GM12878 (cell line): ENCODE measurements at regions not wholly inside any gene's neighbourhood (a gene's known extent, or its start where the extent isn't known, plus 50 kb on each side); places are given as distances from the start of the nearest gene placed in this dataset.

ENCODE experiments used
- BHLHE40 ChIP-seq, 2 experiments: fragments of 450-650 bp in 1 of 2; IDR thresholded peaks; 2 replicates each; pipeline ENCODE4 v1.6.1; 2011 to 2017; ENCODE audit warnings: low read depth in 2 of 2, borderline replicate concordance in 1 of 2, improper control_type of control experiment in 1 of 2, low read length in 1 of 2, mild to moderate bottlenecking in 1 of 2
- CHD4 ChIP-seq: fragments of 200-600 bp; sonication (generic); IDR thresholded peaks from 2 replicates; pipeline ENCODE4 v1.6.1; 2016; ENCODE audit warnings: mild to moderate bottlenecking
- EZH2 ChIP-seq: IDR thresholded peaks from 2 replicates; pipeline ENCODE4 v1.6.1; 2012; ENCODE audit warnings: low read depth, mild to moderate bottlenecking, control low read depth, inconsistent platforms, low read length, borderline replicate concordance; ENCODE audit not compliant: control insufficient read depth
- MEF2A ChIP-seq: IDR thresholded peaks from 2 replicates; pipeline ENCODE4 v1.6.1; 2011; ENCODE audit warnings: low read depth, mild to moderate bottlenecking, low read length, moderate library complexity; ENCODE audit not compliant: insufficient read depth
- RAD51 ChIP-seq: fragments of 450-650 bp; IDR thresholded peaks from 2 replicates; pipeline ENCODE4 v1.6.1; 2016; ENCODE audit warnings: moderate library complexity, mild to moderate bottlenecking, inconsistent platforms
- TF ChIP-seq, protein P1 (sequence below), 3 experiments: IDR thresholded peaks in 2 of 3; conservative IDR thresholded peaks in 1 of 3; 2 replicates each; pipeline ENCODE4 v1.5.1; 2011; ENCODE audit warnings: low read depth in 3 of 3, low read length in 3 of 3, mild to moderate bottlenecking in 3 of 3, control low read depth in 2 of 3, moderate library complexity in 2 of 3, inconsistent platforms in 1 of 3, mixed read lengths in 1 of 3; ENCODE audit not compliant: control insufficient read depth in 2 of 3, insufficient read depth in 1 of 3; ENCODE audit errors: extremely low read depth in 1 of 3
- TF ChIP-seq, protein P2 (sequence below): fragments of 450-650 bp; formaldehyde crosslinking; IDR thresholded peaks from 2 replicates; pipeline ENCODE4 v1.4.0; 2020; ENCODE audit warnings: mild to moderate bottlenecking, moderate library complexity
- TF ChIP-seq, protein P3 (sequence below): fragments of 450-650 bp; formaldehyde crosslinking; IDR thresholded peaks from 2 replicates; pipeline ENCODE4 v1.4.0; 2022; ENCODE audit warnings: mild to moderate bottlenecking, moderate library complexity
- TF ChIP-seq, protein P4 (sequence below): IDR thresholded peaks from 2 replicates; pipeline ENCODE4 v1.6.1; 2012; ENCODE audit warnings: mild to moderate bottlenecking, low read depth, low read length

DNA sequence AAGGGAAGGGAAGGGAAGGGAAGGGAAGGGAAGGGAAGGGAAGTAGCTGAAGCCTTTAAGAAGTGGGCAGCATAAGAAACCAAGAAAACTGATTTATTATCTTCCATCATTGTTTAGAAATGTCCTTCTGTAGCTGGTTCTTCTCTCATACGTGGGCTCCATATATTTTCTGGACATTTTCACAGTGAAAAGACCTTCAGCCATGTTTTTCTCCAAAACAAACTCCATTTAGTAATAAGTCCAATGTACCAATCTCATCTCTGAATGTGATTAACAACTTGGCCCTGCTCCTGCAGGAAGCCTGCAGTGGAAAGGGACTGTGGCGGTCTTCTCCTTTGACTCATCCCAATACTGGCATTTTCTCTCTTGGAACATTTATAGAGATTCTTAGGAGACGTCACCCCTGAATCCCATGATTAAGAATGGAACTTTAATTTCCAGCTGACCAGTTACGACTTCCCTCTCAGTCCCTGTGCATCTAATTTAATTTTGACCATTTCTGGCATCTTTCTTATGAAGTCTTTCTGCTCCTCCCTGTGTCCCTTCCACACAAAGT, 96.6 kb upstream of the GUCY1A1 start:
- TF ChIP-seq CHD4 (no peak), EZH2 (no peak), BHLHE40 (IDR thresholded peaks at IDR 0.05; ENCODE audit: borderline replicate concordance in 1 of 2, low read depth in 2 of 2, low read length in 1 of 2) (no peak), MEF2A (no peak), RAD51 (no peak)
- TF ChIP-seq, protein P1, sequence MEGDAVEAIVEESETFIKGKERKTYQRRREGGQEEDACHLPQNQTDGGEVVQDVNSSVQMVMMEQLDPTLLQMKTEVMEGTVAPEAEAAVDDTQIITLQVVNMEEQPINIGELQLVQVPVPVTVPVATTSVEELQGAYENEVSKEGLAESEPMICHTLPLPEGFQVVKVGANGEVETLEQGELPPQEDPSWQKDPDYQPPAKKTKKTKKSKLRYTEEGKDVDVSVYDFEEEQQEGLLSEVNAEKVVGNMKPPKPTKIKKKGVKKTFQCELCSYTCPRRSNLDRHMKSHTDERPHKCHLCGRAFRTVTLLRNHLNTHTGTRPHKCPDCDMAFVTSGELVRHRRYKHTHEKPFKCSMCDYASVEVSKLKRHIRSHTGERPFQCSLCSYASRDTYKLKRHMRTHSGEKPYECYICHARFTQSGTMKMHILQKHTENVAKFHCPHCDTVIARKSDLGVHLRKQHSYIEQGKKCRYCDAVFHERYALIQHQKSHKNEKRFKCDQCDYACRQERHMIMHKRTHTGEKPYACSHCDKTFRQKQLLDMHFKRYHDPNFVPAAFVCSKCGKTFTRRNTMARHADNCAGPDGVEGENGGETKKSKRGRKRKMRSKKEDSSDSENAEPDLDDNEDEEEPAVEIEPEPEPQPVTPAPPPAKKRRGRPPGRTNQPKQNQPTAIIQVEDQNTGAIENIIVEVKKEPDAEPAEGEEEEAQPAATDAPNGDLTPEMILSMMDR (IDR thresholded peaks at IDR 0.05 in 2 of 3, conservative IDR thresholded peaks at IDR 0.05 in 1 of 3; ENCODE audit: control insufficient read depth in 2 of 3, extremely low read depth in 1 of 3, insufficient read depth in 1 of 3, low read depth in 3 of 3, low read length in 3 of 3), result no peak
- TF ChIP-seq, protein P2, sequence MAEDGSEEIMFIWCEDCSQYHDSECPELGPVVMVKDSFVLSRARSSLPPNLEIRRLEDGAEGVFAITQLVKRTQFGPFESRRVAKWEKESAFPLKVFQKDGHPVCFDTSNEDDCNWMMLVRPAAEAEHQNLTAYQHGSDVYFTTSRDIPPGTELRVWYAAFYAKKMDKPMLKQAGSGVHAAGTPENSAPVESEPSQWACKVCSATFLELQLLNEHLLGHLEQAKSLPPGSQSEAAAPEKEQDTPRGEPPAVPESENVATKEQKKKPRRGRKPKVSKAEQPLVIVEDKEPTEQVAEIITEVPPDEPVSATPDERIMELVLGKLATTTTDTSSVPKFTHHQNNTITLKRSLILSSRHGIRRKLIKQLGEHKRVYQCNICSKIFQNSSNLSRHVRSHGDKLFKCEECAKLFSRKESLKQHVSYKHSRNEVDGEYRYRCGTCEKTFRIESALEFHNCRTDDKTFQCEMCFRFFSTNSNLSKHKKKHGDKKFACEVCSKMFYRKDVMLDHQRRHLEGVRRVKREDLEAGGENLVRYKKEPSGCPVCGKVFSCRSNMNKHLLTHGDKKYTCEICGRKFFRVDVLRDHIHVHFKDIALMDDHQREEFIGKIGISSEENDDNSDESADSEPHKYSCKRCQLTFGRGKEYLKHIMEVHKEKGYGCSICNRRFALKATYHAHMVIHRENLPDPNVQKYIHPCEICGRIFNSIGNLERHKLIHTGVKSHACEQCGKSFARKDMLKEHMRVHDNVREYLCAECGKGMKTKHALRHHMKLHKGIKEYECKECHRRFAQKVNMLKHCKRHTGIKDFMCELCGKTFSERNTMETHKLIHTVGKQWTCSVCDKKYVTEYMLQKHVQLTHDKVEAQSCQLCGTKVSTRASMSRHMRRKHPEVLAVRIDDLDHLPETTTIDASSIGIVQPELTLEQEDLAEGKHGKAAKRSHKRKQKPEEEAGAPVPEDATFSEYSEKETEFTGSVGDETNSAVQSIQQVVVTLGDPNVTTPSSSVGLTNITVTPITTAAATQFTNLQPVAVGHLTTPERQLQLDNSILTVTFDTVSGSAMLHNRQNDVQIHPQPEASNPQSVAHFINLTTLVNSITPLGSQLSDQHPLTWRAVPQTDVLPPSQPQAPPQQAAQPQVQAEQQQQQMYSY, result no peak
- TF ChIP-seq, protein P3, sequence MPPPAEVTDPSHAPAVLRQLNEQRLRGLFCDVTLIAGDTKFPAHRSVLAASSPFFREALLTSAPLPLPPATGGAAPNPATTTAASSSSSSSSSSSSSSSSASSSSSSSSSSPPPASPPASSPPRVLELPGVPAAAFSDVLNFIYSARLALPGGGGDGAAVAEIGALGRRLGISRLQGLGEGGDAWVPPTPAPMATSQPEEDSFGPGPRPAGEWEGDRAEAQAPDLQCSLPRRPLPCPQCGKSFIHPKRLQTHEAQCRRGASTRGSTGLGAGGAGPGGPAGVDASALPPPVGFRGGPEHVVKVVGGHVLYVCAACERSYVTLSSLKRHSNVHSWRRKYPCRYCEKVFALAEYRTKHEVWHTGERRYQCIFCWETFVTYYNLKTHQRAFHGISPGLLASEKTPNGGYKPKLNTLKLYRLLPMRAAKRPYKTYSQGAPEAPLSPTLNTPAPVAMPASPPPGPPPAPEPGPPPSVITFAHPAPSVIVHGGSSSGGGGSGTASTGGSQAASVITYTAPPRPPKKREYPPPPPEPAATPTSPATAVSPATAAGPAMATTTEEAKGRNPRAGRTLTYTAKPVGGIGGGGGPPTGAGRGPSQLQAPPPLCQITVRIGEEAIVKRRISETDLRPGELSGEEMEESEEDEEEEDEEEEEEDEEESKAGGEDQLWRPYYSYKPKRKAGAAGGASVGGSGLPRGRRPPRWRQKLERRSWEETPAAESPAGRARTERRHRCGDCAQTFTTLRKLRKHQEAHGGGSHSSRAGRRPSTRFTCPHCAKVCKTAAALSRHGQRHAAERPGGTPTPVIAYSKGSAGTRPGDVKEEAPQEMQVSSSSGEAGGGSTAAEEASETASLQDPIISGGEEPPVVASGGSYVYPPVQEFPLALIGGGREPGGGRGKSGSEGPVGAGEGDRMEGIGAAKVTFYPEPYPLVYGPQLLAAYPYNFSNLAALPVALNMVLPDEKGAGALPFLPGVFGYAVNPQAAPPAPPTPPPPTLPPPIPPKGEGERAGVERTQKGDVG (CRISPR knock-in tag), result no peak
- TF ChIP-seq, protein P4, sequence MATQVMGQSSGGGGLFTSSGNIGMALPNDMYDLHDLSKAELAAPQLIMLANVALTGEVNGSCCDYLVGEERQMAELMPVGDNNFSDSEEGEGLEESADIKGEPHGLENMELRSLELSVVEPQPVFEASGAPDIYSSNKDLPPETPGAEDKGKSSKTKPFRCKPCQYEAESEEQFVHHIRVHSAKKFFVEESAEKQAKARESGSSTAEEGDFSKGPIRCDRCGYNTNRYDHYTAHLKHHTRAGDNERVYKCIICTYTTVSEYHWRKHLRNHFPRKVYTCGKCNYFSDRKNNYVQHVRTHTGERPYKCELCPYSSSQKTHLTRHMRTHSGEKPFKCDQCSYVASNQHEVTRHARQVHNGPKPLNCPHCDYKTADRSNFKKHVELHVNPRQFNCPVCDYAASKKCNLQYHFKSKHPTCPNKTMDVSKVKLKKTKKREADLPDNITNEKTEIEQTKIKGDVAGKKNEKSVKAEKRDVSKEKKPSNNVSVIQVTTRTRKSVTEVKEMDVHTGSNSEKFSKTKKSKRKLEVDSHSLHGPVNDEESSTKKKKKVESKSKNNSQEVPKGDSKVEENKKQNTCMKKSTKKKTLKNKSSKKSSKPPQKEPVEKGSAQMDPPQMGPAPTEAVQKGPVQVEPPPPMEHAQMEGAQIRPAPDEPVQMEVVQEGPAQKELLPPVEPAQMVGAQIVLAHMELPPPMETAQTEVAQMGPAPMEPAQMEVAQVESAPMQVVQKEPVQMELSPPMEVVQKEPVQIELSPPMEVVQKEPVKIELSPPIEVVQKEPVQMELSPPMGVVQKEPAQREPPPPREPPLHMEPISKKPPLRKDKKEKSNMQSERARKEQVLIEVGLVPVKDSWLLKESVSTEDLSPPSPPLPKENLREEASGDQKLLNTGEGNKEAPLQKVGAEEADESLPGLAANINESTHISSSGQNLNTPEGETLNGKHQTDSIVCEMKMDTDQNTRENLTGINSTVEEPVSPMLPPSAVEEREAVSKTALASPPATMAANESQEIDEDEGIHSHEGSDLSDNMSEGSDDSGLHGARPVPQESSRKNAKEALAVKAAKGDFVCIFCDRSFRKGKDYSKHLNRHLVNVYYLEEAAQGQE, result no peak
